H1 (cell line): ENCODE measurements at regions not wholly inside any gene's neighbourhood (a gene's known extent, or its start where the extent isn't known, plus 50 kb on each side); places are given as distances from the start of the nearest gene placed in this dataset.

Experiments used
- CTCF ChIA-PET: fragments of 300-600 bp; sonication (Branson Sonifier 250); formaldehyde crosslinking; loops from one replicate; lab custom pipeline; 2021; ENCODE audit not compliant: partially characterized antibody; lab: Charles Lee
- POLR2A ChIA-PET: fragments of 300-600 bp; sonication (Branson Sonifier 250); formaldehyde crosslinking; loops from one replicate; lab custom pipeline; 2021; ENCODE audit warnings: inconsistent platforms; ENCODE audit not compliant: partially characterized antibody; lab: Charles Lee
- DNase-seq, 2 experiments: peaks; one replicate each; pipeline versions ENCODE4 v3.0.0 to v3.0.0-alpha.2; 2010 to 2022; ENCODE audit warnings: low spot score in 2 of 2, low read depth in 1 of 2, mixed read lengths in 1 of 2
- FAIRE-seq: peaks from 2 replicates; lab custom pipeline; 2011; peaks lifted over from hg19 to GRCh38; lab: Jason Lieb, UNC
- H2AFZ ChIP-seq: 2 replicates; pipeline ENCODE4 v1.8.1; 2012; ENCODE audit warnings: low read length, inconsistent platforms
- H2AK5ac ChIP-seq: 2 replicates; pipeline ENCODE4 v1.6.1; 2013; ENCODE audit warnings: low read depth, low read length
- H2BK120ac ChIP-seq: replicated peaks from 2 replicates; pipeline ENCODE3; 2013; ENCODE audit warnings: low read depth, low read length, inconsistent platforms
- H2BK12ac ChIP-seq: 2 replicates; pipeline ENCODE4 v1.6.1; 2013; ENCODE audit warnings: low read depth, low read length
- H2BK15ac ChIP-seq: 2 replicates; pipeline ENCODE4 v1.6.1; 2013; ENCODE audit warnings: low read length
- H2BK20ac ChIP-seq: 2 replicates; pipeline ENCODE4 v1.6.1; 2013; ENCODE audit warnings: low read length
- H2BK5ac ChIP-seq: 2 replicates; pipeline ENCODE4 v1.6.1; 2013; ENCODE audit warnings: low read depth, low read length
- H3K14ac ChIP-seq: 2 replicates; pipeline ENCODE4 v1.6.1; 2013; ENCODE audit warnings: inconsistent platforms; ENCODE audit not compliant: insufficient read length
- H3K18ac ChIP-seq: 2 replicates; pipeline ENCODE4 v1.6.1; 2013; ENCODE audit warnings: low read length; ENCODE audit errors: extremely low read depth
- H3K23ac ChIP-seq: 2 replicates; pipeline ENCODE4 v1.6.1; 2013; ENCODE audit warnings: inconsistent platforms; ENCODE audit not compliant: insufficient read length
- H3K23me2 ChIP-seq: 2 replicates; pipeline ENCODE4 v1.6.1; 2013; ENCODE audit warnings: low read depth, low read length
- H3K27ac ChIP-seq: 2 replicates; pipeline ENCODE4 v1.6.1; 2011; ENCODE audit warnings: low read depth, low read length, inconsistent platforms
- H3K27me3 ChIP-seq, 4 experiments: replicated peaks in 1 of 4; 1 replicate in 1 of 4; 2 replicates in 3 of 4; pipeline versions ENCODE4 v1.6.1 to v1.8.1; 2011 to 2013; ENCODE audit warnings: low read length in 3 of 4, mild to moderate bottlenecking in 3 of 4, inconsistent platforms in 2 of 4, mixed read lengths in 2 of 4, moderate library complexity in 1 of 4; ENCODE audit not compliant: control insufficient read depth in 3 of 4, insufficient read depth in 3 of 4; ENCODE audit errors: extremely low read depth in 1 of 4
- H3K36me3 ChIP-seq, 4 experiments: 2 replicates each; pipeline versions ENCODE4 v1.6.1 to v1.8.1; 2011 to 2013; ENCODE audit warnings: mild to moderate bottlenecking in 4 of 4, low read length in 3 of 4, moderate library complexity in 2 of 4, control low read depth in 1 of 4, inconsistent platforms in 1 of 4; ENCODE audit not compliant: insufficient read depth in 4 of 4, control insufficient read depth in 2 of 4
- H3K4ac ChIP-seq: replicated peaks from 2 replicates; pipeline ENCODE3; 2013; ENCODE audit warnings: low read length, low read depth, mixed read lengths, inconsistent platforms; ENCODE audit not compliant: insufficient read length
- H3K4me1 ChIP-seq, 4 experiments: replicated peaks in 1 of 4; 1 replicate in 1 of 4; 2 replicates in 3 of 4; pipeline versions ENCODE4 v1.6.1 to v1.8.1; 2011 to 2013; ENCODE audit warnings: low read length in 3 of 4, inconsistent platforms in 2 of 4, mixed read lengths in 1 of 4; ENCODE audit not compliant: insufficient read depth in 4 of 4, control insufficient read depth in 3 of 4
- H3K4me2 ChIP-seq, 2 experiments: 2 replicates each; pipeline versions ENCODE4 v1.6.1 to v1.8.1; 2011 to 2013; ENCODE audit warnings: low read depth in 2 of 2, low read length in 2 of 2, control low read depth in 1 of 2, inconsistent platforms in 1 of 2, mild to moderate bottlenecking in 1 of 2; ENCODE audit not compliant: insufficient read depth in 1 of 2
- H3K4me3 ChIP-seq, 4 experiments: fragments of 200-600, 300-600 bp in 1 of 4; sonication (generic), shearing (Covaris generic), sonication (Bioruptor Twin) in 1 of 4; 2 replicates each; pipeline versions ENCODE4 v1.5.1 to v1.8.1; 2011 to 2016; ENCODE audit warnings: low read length in 4 of 4, low read depth in 3 of 4, control low read depth in 2 of 4, inconsistent platforms in 2 of 4, mild to moderate bottlenecking in 2 of 4, mixed read lengths in 1 of 4, moderate library complexity in 1 of 4; ENCODE audit not compliant: insufficient read depth in 2 of 4; ENCODE audit errors: extremely low read depth in 1 of 4
- H3K56ac ChIP-seq: replicated peaks from 2 replicates; pipeline ENCODE3; 2013; ENCODE audit warnings: low read depth, mild to moderate bottlenecking, mixed read lengths, low read length, inconsistent platforms; ENCODE audit not compliant: insufficient read length
- H3K79me1 ChIP-seq: 2 replicates; pipeline ENCODE4 v1.6.1; 2013; ENCODE audit warnings: low read depth, low read length, control low read depth
- H3K79me2 ChIP-seq, 2 experiments: 2 replicates each; pipeline versions ENCODE4 v1.6.1 to v1.8.1; 2012 to 2013; ENCODE audit warnings: low read length in 2 of 2, mild to moderate bottlenecking in 2 of 2, inconsistent platforms in 1 of 2; ENCODE audit not compliant: insufficient read depth in 2 of 2, control insufficient read depth in 1 of 2
- H3K9ac ChIP-seq, 4 experiments: replicated peaks in 1 of 4; 1 replicate in 1 of 4; 2 replicates in 3 of 4; pipeline versions ENCODE4 v1.6.1 to v1.8.1; 2011 to 2013; ENCODE audit warnings: low read depth in 3 of 4, low read length in 3 of 4, control low read depth in 2 of 4, mild to moderate bottlenecking in 2 of 4, moderate library complexity in 2 of 4, inconsistent platforms in 1 of 4; ENCODE audit errors: extremely low read depth in 1 of 4
- H3K9me3 ChIP-seq, 2 experiments: 2 replicates each; pipeline versions ENCODE4 v1.6.1 to v1.8.1; 2012 to 2013; ENCODE audit warnings: mild to moderate bottlenecking in 2 of 2, moderate library complexity in 2 of 2, control low read depth in 1 of 2, inconsistent platforms in 1 of 2, low read depth in 1 of 2, low read length in 1 of 2, mixed read lengths in 1 of 2; ENCODE audit not compliant: insufficient read depth in 2 of 2
- H4K20me1 ChIP-seq, 2 experiments: replicated peaks in 1 of 2; 2 replicates each; pipeline versions ENCODE3 to v1.8.1; 2011 to 2013; ENCODE audit warnings: inconsistent platforms in 2 of 2, low read length in 2 of 2, mild to moderate bottlenecking in 1 of 2; ENCODE audit not compliant: insufficient read depth in 2 of 2, control insufficient read depth in 1 of 2
- H4K5ac ChIP-seq: 2 replicates; pipeline ENCODE4 v1.6.1; 2013; ENCODE audit warnings: low read length, low read depth, mixed read lengths, inconsistent platforms; ENCODE audit not compliant: insufficient read length
- H4K8ac ChIP-seq: 2 replicates; pipeline ENCODE4 v1.8.0; 2013; ENCODE audit warnings: mild to moderate bottlenecking, moderate library complexity, low read length, inconsistent platforms; ENCODE audit not compliant: insufficient read depth; ENCODE audit errors: extremely low read depth
- H4K91ac ChIP-seq: replicated peaks from 2 replicates; pipeline ENCODE3; 2013; ENCODE audit warnings: low read length, mixed read lengths, inconsistent platforms; ENCODE audit not compliant: insufficient read length
- BRCA1 ChIP-seq: IDR thresholded peaks from 2 replicates; pipeline ENCODE4 v1.6.1; 2012; ENCODE audit warnings: low read depth, low read length, improper control_type of control experiment
- CEBPB ChIP-seq: IDR thresholded peaks from 2 replicates; pipeline ENCODE4 v1.6.1; 2012; ENCODE audit warnings: low read depth, low read length
- E2F6 ChIP-seq: IDR thresholded peaks from 2 replicates; pipeline ENCODE4 v1.6.1; 2012; ENCODE audit warnings: inconsistent platforms
- NRF1 ChIP-seq: IDR thresholded peaks from 2 replicates; pipeline ENCODE4 v1.6.1; 2011; ENCODE audit warnings: mild to moderate bottlenecking, low read depth, low read length, improper control_type of control experiment
- POLR2A ChIP-seq, 2 experiments: IDR thresholded peaks; 1 replicate in 1 of 2; 2 replicates in 1 of 2; pipeline ENCODE4 v1.6.1; 2011; ENCODE audit warnings: low read depth in 2 of 2, low read length in 2 of 2, mild to moderate bottlenecking in 2 of 2; ENCODE audit errors: control extremely low read depth in 1 of 2
- POLR2AphosphoS5 ChIP-seq: IDR thresholded peaks from 2 replicates; pipeline ENCODE4 v1.6.1; 2011; ENCODE audit warnings: low read depth, low read length
- SRF ChIP-seq: IDR thresholded peaks from 2 replicates; pipeline ENCODE4 v1.6.1; 2011; ENCODE audit warnings: mild to moderate bottlenecking, low read depth, low read length, moderate library complexity
- WGBS, 2 experiments: shearing (Covaris generic) in 1 of 2; methylation state at CpG; one replicate each; pipeline versions ENCODE4 v1.1.6 to v1.1.7; 2013 to 2015; ENCODE audit warnings: low lambda C conversion rate in 2 of 2, mixed read lengths in 2 of 2, inconsistent platforms in 1 of 2, low coverage in 1 of 2, missing lambda C conversion rate in 1 of 2; ENCODE audit not compliant: insufficient replicate concordance in 2 of 2, insufficient coverage in 1 of 2, insufficient read length in 1 of 2; ENCODE audit errors: extremely low coverage in 1 of 2, missing lambda C conversion rate in 1 of 2; 5-methylcytosine and 5-hydroxymethylcytosine counted together

- H3K79me2 ChIP-seq, result no peaks in the 10 kb centered on the region
- no peak overlapping the region for H2BK120ac ChIP-seq
- H3K4me1 ChIP-seq, result no peaks in the 10 kb centered on the region; a peak in 1 of 7 replicates
- no peak overlapping the region for H3K4me2 ChIP-seq
- H3K4ac ChIP-seq, result no peak overlapping the region
- no peak overlapping the region for H2AFZ ChIP-seq
- no peak overlapping the region for H3K14ac ChIP-seq
- no peak overlapping the region for H3K56ac ChIP-seq
- H3K36me3 ChIP-seq, result no peaks in the 10 kb centered on the region
- H4K5ac ChIP-seq, result no peak overlapping the region
- no peak overlapping the region for H2BK15ac ChIP-seq
- ChIA-PET POLR2A (no interaction called here), CTCF (interaction anchor here (0.6 to 1.4 kb wide), 4 partner anchors 37 to 158 kb away, joined by 3 to 4 read pairs (median 3); no protein-coding TSS in a partner anchor)
- DNase-seq (no peak), FAIRE-seq (no peak)
- H3K79me1 ChIP-seq, result no peaks in the 10 kb centered on the region
- H2AK5ac ChIP-seq, result no peak overlapping the region
- H3K4me3 ChIP-seq, result no peak overlapping the region
- no peaks in the 10 kb centered on the region for H4K20me1 ChIP-seq
- no peak overlapping the region for H4K8ac ChIP-seq
- no peak overlapping the region for H2BK5ac ChIP-seq
- H2BK20ac ChIP-seq, result no peak overlapping the region
- H3K9me3 ChIP-seq, result no peaks in the 10 kb centered on the region
- no peak overlapping the region for H3K27ac ChIP-seq
- no peak overlapping the region for H3K9ac ChIP-seq
- no peak overlapping the region for H3K23ac ChIP-seq
- 87% methylated on average over 3 of the region's 3 CpGs; no CpG with 5 or more reads in 1 of the 2 experiments for WGBS, 2 experiments
- no peaks in the 10 kb centered on the region for H3K27me3 ChIP-seq
- H2BK12ac ChIP-seq, result no peak overlapping the region
- H3K18ac ChIP-seq, result no peak overlapping the region
- H4K91ac ChIP-seq, result no peak overlapping the region
- TF ChIP-seq POLR2A (IDR thresholded peaks at IDR 0.05; ENCODE audit: control extremely low read depth in 1 of 2, low read depth in 2 of 2, low read length in 2 of 2) (no peak), NRF1 (no peak), SRF (no peak), POLR2AphosphoS5 (no peak), BRCA1 (no peak), E2F6 (no peak), CEBPB (no peak)
- no peaks in the 10 kb centered on the region for H3K23me2 ChIP-seq
Measured at GRCh38 chr7:3217166-3217565, 83.9 kb upstream of the SDK1 start.
